GM13977 (cell line): ENCODE measurements at regions not wholly inside any gene's neighbourhood (a gene's known extent, or its start where the extent isn't known, plus 50 kb on each side); places are given as distances from the start of the nearest gene placed in this dataset.
"Not testable (repeated sequence)": the region's sequence is repeated elsewhere in the genome, so short reads cannot be mapped to it uniquely, and the experiment has no call there.

Source experiments
- DNase-seq: peaks from one replicate; pipeline ENCODE4 v3.0.0; 2012; ENCODE audit warnings: low spot score
- in situ Hi-C: fragments of 300-500 bp; cut with MboI; formaldehyde crosslinking; loops from one replicate; pipeline ENCODE4 v1.12.0; 2022; ENCODE audit warnings: low sequenced_read_pairs, low pct_unique_long_range_greater_than_20kb, mixed read lengths, inconsistent platforms; ENCODE audit not compliant: unreplicated experiment
- TF ChIP-seq, protein P1 (sequence below): IDR thresholded peaks from 2 replicates; pipeline ENCODE4 v1.5.1; 2012; ENCODE audit warnings: mild to moderate bottlenecking, control low read depth; ENCODE audit not compliant: insufficient read depth; ENCODE audit errors: extremely low read depth, missing control alignments

DNA sequence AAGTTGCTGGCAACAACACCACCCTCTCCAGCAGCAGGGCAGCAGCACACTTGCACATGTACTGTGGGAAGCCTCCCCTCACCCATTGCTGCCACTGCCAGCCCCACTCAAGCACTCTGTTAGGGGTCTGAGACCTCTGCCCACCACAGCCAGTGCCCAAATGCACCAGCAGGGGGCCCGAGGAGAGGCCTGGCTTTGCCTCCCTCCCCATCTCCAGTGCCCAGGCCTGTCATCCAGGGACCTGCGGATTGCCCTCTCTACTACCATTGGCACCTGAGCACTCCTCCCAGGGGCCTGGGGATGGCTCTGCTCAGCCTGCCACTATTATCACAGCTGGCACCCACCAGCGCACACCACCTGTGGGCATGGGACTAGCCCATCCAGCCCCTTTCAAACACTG lies 175.7 kb downstream of the PMAIP1 start:
- in situ Hi-C loops: no loop called here
- TF ChIP-seq, protein P1, sequence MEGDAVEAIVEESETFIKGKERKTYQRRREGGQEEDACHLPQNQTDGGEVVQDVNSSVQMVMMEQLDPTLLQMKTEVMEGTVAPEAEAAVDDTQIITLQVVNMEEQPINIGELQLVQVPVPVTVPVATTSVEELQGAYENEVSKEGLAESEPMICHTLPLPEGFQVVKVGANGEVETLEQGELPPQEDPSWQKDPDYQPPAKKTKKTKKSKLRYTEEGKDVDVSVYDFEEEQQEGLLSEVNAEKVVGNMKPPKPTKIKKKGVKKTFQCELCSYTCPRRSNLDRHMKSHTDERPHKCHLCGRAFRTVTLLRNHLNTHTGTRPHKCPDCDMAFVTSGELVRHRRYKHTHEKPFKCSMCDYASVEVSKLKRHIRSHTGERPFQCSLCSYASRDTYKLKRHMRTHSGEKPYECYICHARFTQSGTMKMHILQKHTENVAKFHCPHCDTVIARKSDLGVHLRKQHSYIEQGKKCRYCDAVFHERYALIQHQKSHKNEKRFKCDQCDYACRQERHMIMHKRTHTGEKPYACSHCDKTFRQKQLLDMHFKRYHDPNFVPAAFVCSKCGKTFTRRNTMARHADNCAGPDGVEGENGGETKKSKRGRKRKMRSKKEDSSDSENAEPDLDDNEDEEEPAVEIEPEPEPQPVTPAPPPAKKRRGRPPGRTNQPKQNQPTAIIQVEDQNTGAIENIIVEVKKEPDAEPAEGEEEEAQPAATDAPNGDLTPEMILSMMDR: no peak
- DNase-seq: no peak

DNA sequence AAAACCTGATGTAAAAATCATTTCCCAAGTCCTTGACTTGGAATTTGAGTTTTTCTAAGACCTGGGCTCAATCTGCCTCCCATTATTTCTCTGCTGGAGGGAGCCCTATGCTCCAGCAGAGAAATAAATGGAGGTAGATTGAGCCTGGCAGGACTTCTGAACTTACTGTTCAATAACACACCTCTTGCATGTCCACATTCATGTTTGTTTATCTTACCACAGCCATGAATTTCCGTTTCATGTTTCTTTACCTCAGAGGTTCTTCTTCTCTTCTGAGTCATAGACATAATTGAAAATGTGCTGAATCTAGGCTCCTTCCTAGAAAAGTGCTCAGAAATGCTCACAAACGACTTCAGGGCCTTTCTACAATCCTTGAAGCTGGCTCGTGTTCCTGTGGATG lies 170.8 kb downstream of the PMAIP1 start:
- DNase-seq: no peak
- TF ChIP-seq, protein P1: no peak
- in situ Hi-C loops: no loop called here

DNA sequence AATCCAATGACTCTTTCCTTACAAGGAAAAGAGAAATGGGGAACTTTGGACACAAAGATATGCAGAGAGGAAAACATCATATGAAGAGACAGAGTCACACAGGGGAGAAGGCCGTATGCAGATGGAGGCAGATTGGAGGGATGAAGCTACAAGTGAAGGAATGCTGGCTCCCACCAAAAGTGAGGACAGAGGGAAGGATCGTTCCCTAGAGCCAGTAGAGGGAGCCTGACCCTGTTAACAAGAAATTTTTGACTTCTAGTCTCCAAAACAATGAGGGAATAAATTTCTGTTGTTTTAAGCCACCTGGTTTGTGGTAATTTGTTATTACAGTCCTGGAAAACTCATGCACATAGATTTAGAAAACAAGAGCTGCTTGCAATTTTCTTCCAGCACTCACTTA lies 169.3 kb downstream of the PMAIP1 start:
- in situ Hi-C loops: no loop called here
- DNase-seq: no peak
- TF ChIP-seq, protein P1: no peak

GRCh38 chr18:60067426-60068210 lies 167.8 kb downstream of the PMAIP1 start:
- DNase-seq: no peak
- TF ChIP-seq, protein P1: no peak
- in situ Hi-C loops: no loop called here

- no peak for DNase-seq
- TF ChIP-seq, protein P1: no peak
- in situ Hi-C loops: no loop called here
Measured at GRCh38 chr18:60066219-60066975, 166.6 kb downstream of the PMAIP1 start.

DNA sequence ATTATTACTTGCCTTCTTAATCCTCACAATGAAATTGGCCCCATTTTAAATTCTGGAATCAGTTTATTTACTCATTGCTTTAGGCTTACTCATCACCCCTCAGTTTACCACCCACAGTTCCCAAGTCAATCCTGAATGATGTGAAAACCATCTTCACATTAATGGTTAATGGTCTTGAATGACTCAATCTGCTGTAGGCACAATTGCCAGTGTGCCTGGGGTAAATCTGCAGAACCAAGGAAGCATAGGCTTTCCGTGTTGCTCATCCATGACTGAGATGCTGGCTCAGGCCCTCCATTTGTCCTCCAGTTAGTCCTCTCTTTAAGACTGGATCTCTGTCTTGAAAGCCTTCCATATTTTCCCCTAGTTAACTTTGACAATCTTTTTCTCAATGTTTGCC lies 164.5 kb downstream of the PMAIP1 start:
- in situ Hi-C loops: no loop called here
- TF ChIP-seq, protein P1: no peak

DNA sequence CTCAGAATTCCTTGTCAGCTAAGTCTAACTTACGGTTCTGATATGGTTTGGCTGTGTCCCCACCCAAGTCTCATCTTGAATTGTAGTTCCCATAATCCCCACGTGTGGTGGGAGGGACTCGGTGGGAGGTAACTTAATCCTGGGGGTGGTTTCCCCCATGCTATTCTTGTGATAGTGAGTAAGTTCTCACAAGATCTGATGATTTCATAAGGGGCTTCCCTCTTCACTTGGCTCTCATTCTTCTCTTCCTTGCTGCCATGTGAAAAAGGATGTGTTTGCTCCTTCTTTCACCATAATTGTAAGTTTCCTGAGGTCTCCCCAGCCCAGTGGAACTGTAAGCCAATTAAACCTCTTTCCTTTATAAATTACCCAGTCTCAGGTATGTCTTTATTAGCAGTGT lies 163.0 kb downstream of the PMAIP1 start:
- in situ Hi-C loops: not testable (repeated sequence)

More for the DNA sequence above, 164.5 kb downstream of the PMAIP1 start:
- DNase-seq: no peak

More for the DNA sequence above, 163.0 kb downstream of the PMAIP1 start:
- DNase-seq: not testable (repeated sequence)
